DND-41 (cell line): ENCODE measurements at regions not wholly inside any gene's neighbourhood (a gene's known extent, or its start where the extent isn't known, plus 50 kb on each side); places are given as distances from the start of the nearest gene placed in this dataset.

Experiments
- EZH2 ChIP-seq: IDR thresholded peaks from 3 replicates; pipeline ENCODE4 v1.6.1; 2012; ENCODE audit warnings: borderline replicate concordance, low read depth, mild to moderate bottlenecking, moderate library complexity, low read length, inconsistent platforms; ENCODE audit not compliant: severe bottlenecking
- TF ChIP-seq, protein P1 (sequence below): IDR thresholded peaks from 2 replicates; pipeline ENCODE4 v1.5.1; 2012; ENCODE audit warnings: borderline replicate concordance, low read length, moderate library complexity, mild to moderate bottlenecking; ENCODE audit not compliant: poor library complexity, severe bottlenecking; ENCODE audit errors: extremely low read depth

DNA sequence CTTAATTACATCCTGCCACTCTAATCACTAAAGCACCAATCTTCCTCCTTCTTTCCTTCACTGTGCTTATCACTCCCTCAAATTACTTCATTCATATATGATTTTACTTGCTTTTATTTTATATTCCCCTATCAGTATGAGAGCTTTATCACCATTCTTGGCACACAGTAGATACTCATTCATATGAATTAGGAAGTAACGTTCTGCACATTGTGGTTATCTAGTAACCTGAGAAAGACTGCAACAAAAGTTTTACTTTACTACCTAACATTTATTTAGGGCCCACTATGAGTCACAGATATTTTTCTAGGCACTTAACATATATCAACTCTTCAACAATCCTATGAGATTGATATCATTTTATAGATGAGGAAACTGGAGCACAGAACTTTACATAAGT lies 1559.9 kb upstream of the TENM4 start:
- TF ChIP-seq, protein P1, sequence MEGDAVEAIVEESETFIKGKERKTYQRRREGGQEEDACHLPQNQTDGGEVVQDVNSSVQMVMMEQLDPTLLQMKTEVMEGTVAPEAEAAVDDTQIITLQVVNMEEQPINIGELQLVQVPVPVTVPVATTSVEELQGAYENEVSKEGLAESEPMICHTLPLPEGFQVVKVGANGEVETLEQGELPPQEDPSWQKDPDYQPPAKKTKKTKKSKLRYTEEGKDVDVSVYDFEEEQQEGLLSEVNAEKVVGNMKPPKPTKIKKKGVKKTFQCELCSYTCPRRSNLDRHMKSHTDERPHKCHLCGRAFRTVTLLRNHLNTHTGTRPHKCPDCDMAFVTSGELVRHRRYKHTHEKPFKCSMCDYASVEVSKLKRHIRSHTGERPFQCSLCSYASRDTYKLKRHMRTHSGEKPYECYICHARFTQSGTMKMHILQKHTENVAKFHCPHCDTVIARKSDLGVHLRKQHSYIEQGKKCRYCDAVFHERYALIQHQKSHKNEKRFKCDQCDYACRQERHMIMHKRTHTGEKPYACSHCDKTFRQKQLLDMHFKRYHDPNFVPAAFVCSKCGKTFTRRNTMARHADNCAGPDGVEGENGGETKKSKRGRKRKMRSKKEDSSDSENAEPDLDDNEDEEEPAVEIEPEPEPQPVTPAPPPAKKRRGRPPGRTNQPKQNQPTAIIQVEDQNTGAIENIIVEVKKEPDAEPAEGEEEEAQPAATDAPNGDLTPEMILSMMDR, result no peak
- no peak for TF ChIP-seq EZH2
